ENCODE measurements at regions not wholly inside any gene's neighbourhood (a gene's known extent, or its start where the extent isn't known, plus 50 kb on each side); places are given as distances from the start of the nearest gene placed in this dataset.
A peak's percentile ranks its signal among the peaks of the same experiment; 100 is the strongest.

DNA sequence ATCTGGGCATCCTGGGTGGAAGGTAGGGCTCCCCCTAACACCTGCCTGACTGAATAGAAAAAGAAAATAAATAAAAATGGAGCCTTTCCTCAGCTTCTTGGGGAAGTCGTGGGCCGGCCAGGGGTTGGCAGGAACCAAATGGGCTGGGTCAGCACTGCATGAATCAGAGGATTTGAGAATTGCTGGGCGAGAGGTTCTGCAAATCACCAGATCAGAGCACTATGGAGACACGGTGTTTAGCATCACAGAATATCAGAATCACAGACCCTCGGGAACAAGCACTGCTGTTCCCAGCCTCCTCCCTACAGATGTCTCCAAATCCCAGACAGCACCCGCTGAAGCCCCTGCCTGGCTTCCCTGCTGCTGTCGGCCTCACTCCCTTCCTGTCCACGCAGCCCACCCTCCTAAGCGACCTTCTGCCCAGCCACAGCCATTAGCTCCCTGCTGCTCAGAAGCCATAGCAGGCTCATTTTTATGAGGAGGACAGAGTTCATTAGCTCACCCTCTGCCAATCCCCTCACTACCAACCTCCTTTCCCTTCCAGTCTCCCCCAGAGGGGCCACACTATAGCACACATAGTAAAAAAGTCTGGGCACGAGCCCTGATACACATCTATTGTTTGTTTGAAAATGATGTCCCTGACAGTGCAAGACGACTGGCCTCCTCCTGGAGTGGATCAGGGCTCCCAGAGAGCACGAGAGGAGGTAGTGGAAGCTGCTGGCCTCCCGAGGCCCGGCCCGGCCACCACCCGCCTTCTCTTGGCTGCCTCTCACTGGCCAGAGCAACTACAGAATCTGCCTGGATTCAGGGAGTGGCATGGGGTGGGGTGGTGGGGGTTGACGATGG, 64.6 kb upstream of the TAF1B start:
- no peak overlapping the region for H3K4me3 ChIP-seq
- H3K36me3 ChIP-seq: no peaks in the 10 kb centered on the region
- intact Hi-C loops (cut with DNase I; ENCODE audit: low total_unique reads) (no loop called here), in situ Hi-C loops (cut with MboI; ENCODE audit: low sequenced_read_pairs in 4 of 4) (no loop called here)
- DNase-seq: peak in 1 of 2 donors; percentile 3
- H3K27me3 ChIP-seq: no peaks in the 10 kb centered on the region
- no peaks in the 10 kb centered on the region for H3K9me3 ChIP-seq
- no peak overlapping the region for H3K27ac ChIP-seq
- ATAC-seq: no peak
- no peak for TF ChIP-seq CTCF (IDR thresholded peaks at IDR 0.05 in 4 of 5, conservative IDR thresholded peaks at IDR 0.05 in 1 of 5)
- no peak for TF ChIP-seq POLR2A (IDR thresholded peaks at IDR 0.05)
- peaks cover 2 to 3% of the 10 kb centered on the region in 2 donors for H3K4me1 ChIP-seq

GRCh38 chr2:9779596-9780264, 63.5 kb upstream of the TAF1B start:
- Histone ChIP-seq H3K4me1 (no peaks in the 10 kb centered on the region), H3K27me3 (no peaks in the 10 kb centered on the region), H3K4me3 (no peak overlapping the region), H3K9me3 (no peaks in the 10 kb centered on the region), H3K36me3 (no peaks in the 10 kb centered on the region), H3K27ac (no peak overlapping the region)
- intact Hi-C loops (cut with DNase I; ENCODE audit: low total_unique reads) (no loop called here), in situ Hi-C loops (cut with MboI; ENCODE audit: low sequenced_read_pairs in 4 of 4) (no loop called here)
- DNase-seq: peak in 1 of 2 donors; percentile 10
- TF ChIP-seq CTCF (IDR thresholded peaks at IDR 0.05 in 4 of 5, conservative IDR thresholded peaks at IDR 0.05 in 1 of 5) (no peak), POLR2A (IDR thresholded peaks at IDR 0.05) (no peak)
- no peak for ATAC-seq

DNA sequence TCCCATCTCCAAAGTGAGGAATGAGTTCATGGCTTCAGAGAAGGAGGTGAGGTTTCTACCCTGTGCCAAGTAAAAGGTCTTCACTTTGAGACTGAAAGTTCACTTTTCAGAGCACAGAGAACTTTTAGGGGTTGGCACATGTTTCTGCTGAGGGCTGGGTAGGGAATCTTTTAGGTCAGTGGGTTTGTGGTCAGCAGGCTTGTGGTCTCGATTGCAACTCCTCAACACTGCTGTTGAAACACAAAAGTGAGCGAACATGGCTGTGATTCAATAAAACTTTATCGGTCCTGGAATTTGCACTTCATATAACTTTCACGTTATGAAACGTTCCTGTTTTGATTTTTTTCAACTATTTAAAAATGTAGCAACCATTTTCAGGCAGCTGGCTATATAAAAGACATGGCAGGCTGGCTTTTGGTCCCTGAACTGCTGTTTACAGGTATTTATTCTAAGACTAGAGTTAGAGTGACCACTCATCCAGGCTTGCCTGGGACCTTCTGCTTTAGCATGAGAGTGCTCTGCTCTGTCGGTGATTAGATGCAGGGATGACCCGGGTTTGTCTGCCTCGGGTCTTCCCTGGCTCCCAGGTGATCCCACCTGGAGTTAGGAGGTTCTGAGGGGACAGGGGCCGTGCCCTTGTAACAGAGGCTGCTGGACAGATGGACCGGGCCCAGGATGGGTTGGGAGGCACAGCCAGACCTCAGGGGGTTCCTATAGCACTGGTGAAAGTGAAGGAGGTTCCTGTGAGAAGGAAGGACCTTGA, 62.7 kb upstream of the TAF1B start:
- Histone ChIP-seq H3K36me3 (no peaks in the 10 kb centered on the region), H3K27ac (no peak overlapping the region), H3K4me3 (no peak overlapping the region), H3K9me3 (no peaks in the 10 kb centered on the region), H3K27me3 (no peaks in the 10 kb centered on the region), H3K4me1 (no peaks in the 10 kb centered on the region)
- DNase-seq (peak in 1 of 2 donors; percentile 4), ATAC-seq (no peak)
- in situ Hi-C loops (cut with MboI; ENCODE audit: low sequenced_read_pairs in 4 of 4) (no loop called here), intact Hi-C loops (cut with DNase I; ENCODE audit: low total_unique reads) (no loop called here)
- TF ChIP-seq CTCF (IDR thresholded peaks at IDR 0.05 in 4 of 5, conservative IDR thresholded peaks at IDR 0.05 in 1 of 5) (no peak), POLR2A (IDR thresholded peaks at IDR 0.05) (no peak)

DNA sequence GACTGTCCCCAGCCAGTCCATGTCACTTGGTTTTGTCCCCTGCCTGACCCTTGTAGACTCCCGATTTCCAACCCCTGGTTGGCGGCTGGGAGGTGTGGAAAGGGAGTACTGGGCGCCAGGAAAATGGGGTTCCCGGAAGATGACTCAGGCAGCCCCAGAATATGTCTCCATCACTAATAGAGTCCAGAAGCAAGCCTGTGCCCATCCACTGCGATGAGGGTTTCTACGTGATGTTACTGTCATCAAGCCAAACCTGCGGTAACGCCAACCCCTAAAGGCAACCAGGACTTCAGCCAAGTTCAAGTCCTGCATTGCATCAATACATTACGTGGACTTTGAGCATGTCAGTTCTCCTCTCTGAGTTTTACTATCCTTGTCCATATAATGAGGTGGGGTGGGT, 62.0 kb upstream of the TAF1B start:
- Histone ChIP-seq H3K27ac (no peak overlapping the region), H3K4me3 (no peak overlapping the region), H3K36me3 (no peaks in the 10 kb centered on the region), H3K4me1 (no peaks in the 10 kb centered on the region), H3K9me3 (no peaks in the 10 kb centered on the region), H3K27me3 (no peaks in the 10 kb centered on the region)
- intact Hi-C loops (cut with DNase I; ENCODE audit: low total_unique reads) (no loop called here), in situ Hi-C loops (cut with MboI; ENCODE audit: low sequenced_read_pairs in 4 of 4) (no loop called here)
- DNase-seq: peak in 1 of 2 donors; percentile 5
- TF ChIP-seq CTCF (IDR thresholded peaks at IDR 0.05 in 4 of 5, conservative IDR thresholded peaks at IDR 0.05 in 1 of 5) (no peak), POLR2A (IDR thresholded peaks at IDR 0.05) (no peak)
- no peak for ATAC-seq
